ENCODE measurements at regions not wholly inside any gene's neighbourhood (a gene's known extent, or its start where the extent isn't known, plus 50 kb on each side); places are given as distances from the start of the nearest gene placed in this dataset.

GRCh38 chr12:13422291-13422690 is 225.8 kb downstream of the EMP1 start:
- no peak overlapping the region for H3K4me3 ChIP-seq (ENCODE audit: low read depth, low read length)
- in situ Hi-C loops (cut with HindIII; ENCODE audit: low pct_ligation_motif_present, low sequenced_read_pairs) = no loop called here
- no peaks in the 10 kb centered on the region for H3K27me3 ChIP-seq (replicated peaks)
- DNase-seq = no peak
- H3K27ac ChIP-seq = no peak overlapping the region
- no peaks in the 10 kb centered on the region for H3K36me3 ChIP-seq (replicated peaks)
- TF ChIP-seq CTCF (IDR thresholded peaks at IDR 0.05; ENCODE audit: low read depth, low read length, missing control alignments) = no peak

- no peak for DNase-seq
- H3K27ac ChIP-seq = no peak overlapping the region
- no peak overlapping the region for H3K4me3 ChIP-seq (ENCODE audit: low read depth, low read length)
- H3K36me3 ChIP-seq (replicated peaks) = no peaks in the 10 kb centered on the region
- TF ChIP-seq CTCF (IDR thresholded peaks at IDR 0.05; ENCODE audit: low read depth, low read length, missing control alignments) = no peak
- H3K27me3 ChIP-seq (replicated peaks) = no peaks in the 10 kb centered on the region
- in situ Hi-C loops (cut with HindIII; ENCODE audit: low pct_ligation_motif_present, low sequenced_read_pairs) = no loop called here
These were observed 221.0 kb downstream of the EMP1 start for GRCh38 chr12:13417516-13417915.

GRCh38 chr12:13411287-13411686 is 214.8 kb downstream of the EMP1 start:
- in situ Hi-C loops (cut with HindIII; ENCODE audit: low pct_ligation_motif_present, low sequenced_read_pairs) = no loop called here

GRCh38 chr12:13405961-13406703 is 209.6 kb downstream of the EMP1 start:
- no peaks in the 10 kb centered on the region for H3K27me3 ChIP-seq (replicated peaks)
- H3K27ac ChIP-seq = no peak overlapping the region
- DNase-seq = no peak
- in situ Hi-C loops (cut with HindIII; ENCODE audit: low pct_ligation_motif_present, low sequenced_read_pairs) = no loop called here
- H3K4me3 ChIP-seq (ENCODE audit: low read depth, low read length) = no peak overlapping the region
- H3K36me3 ChIP-seq (replicated peaks) = no peaks in the 10 kb centered on the region
- TF ChIP-seq CTCF (IDR thresholded peaks at IDR 0.05; ENCODE audit: low read depth, low read length, missing control alignments) = no peak

More at GRCh38 chr12:13411287-13411686, 214.8 kb downstream of the EMP1 start:
- Histone ChIP-seq H3K27me3 (replicated peaks) (no peaks in the 10 kb centered on the region), H3K4me3 (ENCODE audit: low read depth, low read length) (no peak overlapping the region), H3K27ac (no peak overlapping the region), H3K36me3 (replicated peaks) (no peaks in the 10 kb centered on the region)
- no peak for TF ChIP-seq CTCF (IDR thresholded peaks at IDR 0.05; ENCODE audit: low read depth, low read length, missing control alignments)
- DNase-seq = no peak

- no peak for TF ChIP-seq CTCF (IDR thresholded peaks at IDR 0.05; ENCODE audit: low read depth, low read length, missing control alignments)
- Histone ChIP-seq H3K27ac (no peak overlapping the region), H3K27me3 (replicated peaks) (no peaks in the 10 kb centered on the region), H3K4me3 (ENCODE audit: low read depth, low read length) (no peak overlapping the region), H3K36me3 (replicated peaks) (no peaks in the 10 kb centered on the region)
- in situ Hi-C loops (cut with HindIII; ENCODE audit: low pct_ligation_motif_present, low sequenced_read_pairs) = no loop called here
- no peak for DNase-seq
These were observed 208.3 kb downstream of the EMP1 start for GRCh38 chr12:13404631-13405473.
